GM19193 (cell line): ENCODE measurements at regions not wholly inside any gene's neighbourhood (a gene's known extent, or its start where the extent isn't known, plus 50 kb on each side); places are given as distances from the start of the nearest gene placed in this dataset.

ENCODE experiments used
- POLR2A ChIP-seq: IDR thresholded peaks from 4 replicates; pipeline ENCODE4 v1.6.1; 2011; ENCODE audit not compliant: insufficient read depth, insufficient read length; ENCODE audit errors: extremely low read depth

DNA sequence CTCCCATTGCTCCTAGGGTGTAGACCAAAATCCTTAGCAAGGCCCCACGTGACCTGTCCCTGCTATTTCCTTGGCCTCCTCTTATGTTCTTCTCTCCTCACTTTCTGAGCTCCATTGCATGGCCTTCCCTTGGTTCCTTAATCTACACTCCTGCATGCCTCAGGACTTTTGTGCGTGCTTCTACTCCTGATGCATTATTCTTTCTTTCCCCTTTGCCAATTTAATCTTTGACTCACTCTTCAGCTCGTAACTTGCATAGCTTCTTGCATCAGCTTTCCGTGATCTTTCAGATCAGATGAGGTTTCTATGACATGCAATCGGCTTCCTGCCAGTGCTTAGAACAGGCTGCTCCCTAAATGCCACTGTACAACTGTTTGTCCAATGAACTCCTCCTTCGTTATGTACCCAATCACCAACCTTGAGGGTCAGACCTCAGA lies 261.6 kb upstream of the CADM1 start:
- TF ChIP-seq POLR2A: no peak

DNA sequence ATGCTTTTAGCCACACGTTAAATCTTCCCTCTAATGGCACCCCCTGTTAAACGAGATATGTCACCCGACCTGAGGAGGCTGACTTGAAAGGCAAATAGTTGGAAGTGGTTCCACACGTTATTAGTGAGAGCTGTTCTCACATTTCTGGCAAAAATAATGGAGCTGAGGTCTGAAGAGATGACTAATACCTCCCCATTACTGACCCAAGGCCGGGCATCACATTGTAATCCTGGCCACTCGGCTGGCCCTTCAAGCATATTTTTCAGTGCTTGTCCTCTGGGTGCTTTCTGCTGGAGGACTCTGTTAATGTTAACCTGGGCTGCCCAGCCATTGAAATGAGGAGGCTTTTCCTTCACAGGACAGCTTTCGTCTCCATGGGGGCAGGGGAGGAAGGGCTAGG lies 260.0 kb upstream of the CADM1 start:
- no peak for TF ChIP-seq POLR2A

DNA sequence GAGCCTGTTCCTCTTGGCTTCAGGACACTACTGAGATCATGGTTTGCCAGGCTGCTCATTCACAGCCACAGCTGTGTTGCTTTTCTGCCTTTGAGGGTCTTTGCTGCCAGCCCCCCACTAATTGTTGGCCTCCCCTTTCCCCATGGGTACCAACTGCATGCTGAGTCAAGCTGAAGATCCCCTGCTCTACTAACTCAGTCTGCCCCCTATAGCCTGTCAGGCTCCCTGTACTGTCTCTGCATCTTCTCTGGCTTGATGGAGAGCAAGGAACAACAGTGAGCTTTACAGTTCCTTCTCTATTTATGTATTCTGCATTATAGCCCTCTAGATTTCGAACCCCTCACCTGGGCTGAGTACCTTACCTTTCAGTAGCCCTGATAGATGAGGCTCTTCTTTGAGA lies 257.6 kb upstream of the CADM1 start:
- no peak for TF ChIP-seq POLR2A

GRCh38 chr11:115761348-115761747 lies 257.1 kb upstream of the CADM1 start:
- no peak for TF ChIP-seq POLR2A

GRCh38 chr11:115760461-115761320 lies 256.5 kb upstream of the CADM1 start:
- TF ChIP-seq POLR2A: no peak

GRCh38 chr11:115759622-115760460 lies 255.6 kb upstream of the CADM1 start:
- TF ChIP-seq POLR2A: no peak

DNA sequence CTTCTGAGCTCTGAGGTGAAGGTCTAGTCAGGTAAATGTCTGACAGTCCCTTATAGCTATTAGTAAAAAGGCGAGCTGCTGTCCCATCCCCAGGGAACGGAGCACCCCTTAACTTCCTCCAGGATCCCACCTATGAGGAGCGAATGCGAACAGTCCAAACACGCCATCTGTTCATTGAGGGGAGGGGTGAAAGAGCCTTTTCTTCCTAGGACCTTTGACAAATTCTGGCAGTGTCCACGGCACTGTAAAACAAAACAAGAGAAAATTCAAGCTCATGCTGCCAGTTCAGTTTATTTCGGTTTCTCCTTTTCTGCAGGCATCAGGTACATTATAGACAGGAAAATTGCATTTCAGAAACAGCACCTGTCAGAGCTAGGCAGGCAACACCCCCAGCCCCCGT lies 253.8 kb upstream of the CADM1 start:
- no peak for TF ChIP-seq POLR2A

DNA sequence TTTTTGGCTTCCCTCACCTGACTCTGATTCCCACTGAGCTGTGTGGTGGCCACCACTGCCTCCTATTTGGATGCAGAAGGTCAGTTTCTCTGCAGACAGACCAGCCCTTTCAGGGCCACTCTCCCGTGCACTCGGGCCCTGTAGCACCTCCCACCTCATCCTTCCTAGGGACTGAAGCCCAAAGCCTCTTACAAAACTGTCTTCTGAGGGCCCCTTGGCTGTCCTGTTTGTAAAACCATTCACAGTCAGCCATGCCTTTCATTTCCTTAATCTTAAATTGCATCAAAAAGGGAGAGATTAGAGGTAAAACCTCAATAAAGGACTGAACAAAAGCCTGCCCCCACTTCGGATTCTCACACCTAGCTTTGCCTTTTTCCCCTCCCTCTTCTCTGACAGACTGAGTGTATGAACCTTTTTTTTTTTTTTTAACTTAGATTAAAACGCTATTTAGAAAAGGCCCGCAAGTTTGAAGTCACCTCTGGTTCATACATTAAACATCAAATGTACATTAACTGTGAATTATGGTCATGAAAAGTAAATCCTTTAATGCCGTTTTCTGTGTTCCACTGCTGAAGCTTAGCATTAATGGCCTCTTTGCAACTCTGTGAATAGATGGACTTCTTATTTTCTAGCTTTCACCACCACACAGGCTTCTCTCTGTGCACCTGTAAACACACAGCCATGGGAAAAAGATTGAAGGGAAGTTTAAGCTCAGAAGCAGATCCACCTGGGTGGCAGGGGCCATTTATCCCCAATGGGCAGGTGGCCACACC lies 247.2 kb upstream of the CADM1 start:
- no peak for TF ChIP-seq POLR2A

DNA sequence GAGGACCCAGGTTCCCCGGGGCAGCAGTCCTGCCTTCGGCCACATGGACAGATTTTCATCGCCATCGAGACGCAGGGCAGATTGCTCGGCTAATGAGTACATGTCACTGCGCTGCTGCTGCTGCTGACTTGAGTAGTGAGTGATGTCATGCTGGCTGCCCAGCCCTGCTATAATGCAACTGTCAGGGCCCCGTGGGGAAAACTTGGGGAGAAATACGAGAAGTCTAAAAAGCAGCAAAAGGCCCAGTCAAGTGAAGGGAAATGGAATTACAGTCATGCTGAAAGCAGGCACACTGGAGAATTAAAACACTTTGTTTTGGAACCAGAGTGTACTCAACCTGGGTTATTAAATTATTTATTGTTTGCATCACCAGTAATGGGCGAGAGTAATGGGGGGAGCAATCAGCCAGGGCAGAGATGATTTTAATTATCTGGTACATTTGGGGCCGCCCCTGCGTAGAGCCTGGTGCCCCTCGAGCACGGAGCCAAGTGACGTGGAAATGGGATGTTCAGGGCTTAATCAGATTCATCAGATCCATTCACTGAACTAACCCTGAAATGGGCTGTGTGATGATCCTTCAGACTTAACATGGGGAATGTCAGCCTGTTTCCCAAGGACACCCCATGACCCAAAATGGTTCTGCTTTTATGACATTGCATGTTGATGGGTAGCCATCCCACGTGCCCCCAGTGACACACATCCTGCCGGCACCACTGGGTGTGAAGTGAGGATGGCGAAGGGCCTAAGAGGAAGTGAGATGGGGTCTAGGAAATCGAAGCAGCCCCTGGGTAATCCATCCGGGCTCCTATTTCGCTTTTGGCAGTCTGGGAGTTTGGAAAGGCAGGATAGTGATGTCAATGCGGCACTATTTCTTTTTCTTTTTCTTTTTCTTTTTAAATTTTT lies 241.6 kb upstream of the CADM1 start:
- TF ChIP-seq POLR2A: no peak

DNA sequence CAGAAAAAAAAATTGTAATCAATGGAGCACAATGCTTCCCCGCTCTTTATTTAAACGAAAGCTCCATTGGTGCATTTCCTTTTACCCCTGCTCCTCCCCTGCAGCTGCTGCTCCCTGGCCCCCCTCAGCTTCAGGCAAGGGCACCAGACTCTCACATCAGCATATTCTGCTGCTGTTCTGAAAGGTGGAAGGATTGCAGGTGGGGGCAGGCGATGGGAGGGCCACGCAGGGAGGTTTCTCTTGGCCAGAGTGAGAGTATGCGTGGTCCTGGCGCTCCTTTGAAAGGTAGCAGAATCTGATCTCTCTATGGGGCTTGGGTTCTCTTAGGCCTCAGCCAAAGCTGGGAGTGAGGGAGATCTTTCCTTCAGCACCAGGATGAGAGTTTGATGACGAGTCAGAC lies 240.9 kb upstream of the CADM1 start:
- TF ChIP-seq POLR2A: no peak

DNA sequence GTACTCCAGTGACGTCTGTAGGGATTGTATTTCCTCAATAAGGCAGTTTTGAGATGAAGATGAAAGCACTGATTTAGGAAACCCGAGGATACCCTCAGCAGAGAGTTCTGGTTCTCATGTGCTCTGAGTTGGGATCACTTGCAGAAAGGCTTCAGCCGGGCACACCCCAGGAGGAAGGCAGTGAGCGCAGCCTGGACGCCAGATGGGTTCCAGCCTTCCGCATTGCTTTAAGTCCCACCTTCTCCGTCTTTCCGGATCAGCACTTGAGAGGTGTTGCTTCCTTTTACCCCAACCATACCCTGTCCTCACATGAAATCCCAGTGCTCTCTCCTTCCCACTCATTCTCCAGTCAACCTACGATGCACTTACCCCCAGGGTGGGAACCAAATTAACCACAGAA lies 239.5 kb upstream of the CADM1 start:
- TF ChIP-seq POLR2A: no peak

- TF ChIP-seq POLR2A: no peak
Measured at GRCh38 chr11:115741376-115742107, 237.3 kb upstream of the CADM1 start.

GRCh38 chr11:115740324-115740723 lies 236.1 kb upstream of the CADM1 start:
- no peak for TF ChIP-seq POLR2A

GRCh38 chr11:115739878-115740277 lies 235.7 kb upstream of the CADM1 start:
- no peak for TF ChIP-seq POLR2A

- no peak for TF ChIP-seq POLR2A
Measured at GRCh38 chr11:115739146-115739545, 234.9 kb upstream of the CADM1 start.
